ENCODE measurements at regions not wholly inside any gene's neighbourhood (a gene's known extent, or its start where the extent isn't known, plus 50 kb on each side); places are given as distances from the start of the nearest gene placed in this dataset.

DNA sequence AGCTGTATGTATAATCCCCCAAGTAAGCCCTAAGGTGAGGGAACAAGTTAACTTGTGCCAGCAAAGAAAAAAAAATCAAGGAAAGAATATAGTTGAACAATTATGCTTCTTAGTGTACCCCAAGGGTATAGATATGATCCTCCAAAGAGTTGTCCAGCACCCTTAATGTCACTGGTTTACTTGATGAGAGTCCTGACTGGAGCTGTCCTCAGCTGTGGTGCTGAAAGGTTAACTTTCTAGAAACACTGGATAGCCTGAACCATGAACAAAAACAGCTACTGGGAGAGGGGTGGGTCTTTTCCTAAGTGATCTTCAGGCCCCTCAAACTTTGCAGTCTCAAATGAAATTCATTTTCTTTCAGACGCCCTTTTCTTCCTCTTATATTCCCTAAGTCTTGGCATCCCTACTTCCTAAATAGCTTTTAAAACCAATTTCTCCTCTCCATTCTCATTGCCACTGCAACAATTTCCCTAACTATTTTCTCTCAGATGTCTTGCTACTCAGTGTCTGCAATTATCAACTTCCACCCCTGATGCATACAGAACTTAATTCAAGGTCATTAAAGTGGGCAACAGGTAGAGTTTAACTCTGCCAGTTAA is 83.5 kb upstream of the PROKR2 start:
- TF ChIP-seq, protein P1, sequence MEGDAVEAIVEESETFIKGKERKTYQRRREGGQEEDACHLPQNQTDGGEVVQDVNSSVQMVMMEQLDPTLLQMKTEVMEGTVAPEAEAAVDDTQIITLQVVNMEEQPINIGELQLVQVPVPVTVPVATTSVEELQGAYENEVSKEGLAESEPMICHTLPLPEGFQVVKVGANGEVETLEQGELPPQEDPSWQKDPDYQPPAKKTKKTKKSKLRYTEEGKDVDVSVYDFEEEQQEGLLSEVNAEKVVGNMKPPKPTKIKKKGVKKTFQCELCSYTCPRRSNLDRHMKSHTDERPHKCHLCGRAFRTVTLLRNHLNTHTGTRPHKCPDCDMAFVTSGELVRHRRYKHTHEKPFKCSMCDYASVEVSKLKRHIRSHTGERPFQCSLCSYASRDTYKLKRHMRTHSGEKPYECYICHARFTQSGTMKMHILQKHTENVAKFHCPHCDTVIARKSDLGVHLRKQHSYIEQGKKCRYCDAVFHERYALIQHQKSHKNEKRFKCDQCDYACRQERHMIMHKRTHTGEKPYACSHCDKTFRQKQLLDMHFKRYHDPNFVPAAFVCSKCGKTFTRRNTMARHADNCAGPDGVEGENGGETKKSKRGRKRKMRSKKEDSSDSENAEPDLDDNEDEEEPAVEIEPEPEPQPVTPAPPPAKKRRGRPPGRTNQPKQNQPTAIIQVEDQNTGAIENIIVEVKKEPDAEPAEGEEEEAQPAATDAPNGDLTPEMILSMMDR (IDR thresholded peaks at IDR 0.05) = no peak
- no peak for TF ChIP-seq POLR2A (IDR thresholded peaks at IDR 0.05)
